ENCODE measurements at regions not wholly inside any gene's neighbourhood (a gene's known extent, or its start where the extent isn't known, plus 50 kb on each side); places are given as distances from the start of the nearest gene placed in this dataset.

GRCh38 chr3:89049119-89049518 is 58.3 kb upstream of the EPHA3 start:
- no peak for DNase-seq (ENCODE audit: low spot score)
- TF ChIP-seq, protein P1, sequence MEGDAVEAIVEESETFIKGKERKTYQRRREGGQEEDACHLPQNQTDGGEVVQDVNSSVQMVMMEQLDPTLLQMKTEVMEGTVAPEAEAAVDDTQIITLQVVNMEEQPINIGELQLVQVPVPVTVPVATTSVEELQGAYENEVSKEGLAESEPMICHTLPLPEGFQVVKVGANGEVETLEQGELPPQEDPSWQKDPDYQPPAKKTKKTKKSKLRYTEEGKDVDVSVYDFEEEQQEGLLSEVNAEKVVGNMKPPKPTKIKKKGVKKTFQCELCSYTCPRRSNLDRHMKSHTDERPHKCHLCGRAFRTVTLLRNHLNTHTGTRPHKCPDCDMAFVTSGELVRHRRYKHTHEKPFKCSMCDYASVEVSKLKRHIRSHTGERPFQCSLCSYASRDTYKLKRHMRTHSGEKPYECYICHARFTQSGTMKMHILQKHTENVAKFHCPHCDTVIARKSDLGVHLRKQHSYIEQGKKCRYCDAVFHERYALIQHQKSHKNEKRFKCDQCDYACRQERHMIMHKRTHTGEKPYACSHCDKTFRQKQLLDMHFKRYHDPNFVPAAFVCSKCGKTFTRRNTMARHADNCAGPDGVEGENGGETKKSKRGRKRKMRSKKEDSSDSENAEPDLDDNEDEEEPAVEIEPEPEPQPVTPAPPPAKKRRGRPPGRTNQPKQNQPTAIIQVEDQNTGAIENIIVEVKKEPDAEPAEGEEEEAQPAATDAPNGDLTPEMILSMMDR (IDR thresholded peaks at IDR 0.05; ENCODE audit: extremely low read depth, missing control alignments): no peak

DNA sequence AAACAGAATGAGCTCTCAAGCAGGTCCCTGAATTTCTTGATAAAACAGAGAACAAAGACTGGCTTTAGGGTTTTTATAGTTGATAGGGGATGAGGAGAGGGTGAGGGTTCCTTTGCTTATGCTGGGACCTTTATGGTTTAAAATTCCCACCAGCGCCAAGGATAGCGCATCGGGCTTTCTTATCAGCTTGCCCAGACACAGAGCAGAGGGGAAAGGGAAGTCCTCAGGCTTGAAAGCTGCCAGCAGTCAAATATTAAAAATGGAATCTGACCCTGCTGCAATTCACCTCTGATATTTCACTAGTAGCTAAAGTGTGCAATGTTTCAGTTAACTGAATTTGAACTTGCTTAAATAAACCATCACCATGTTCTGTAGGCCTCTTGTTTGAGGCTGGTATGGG is 55.0 kb upstream of the EPHA3 start:
- TF ChIP-seq, protein P1 (IDR thresholded peaks at IDR 0.05; ENCODE audit: extremely low read depth, missing control alignments): no peak
- no peak for DNase-seq (ENCODE audit: low spot score)

GRCh38 chr3:89057398-89057797 is 50.0 kb upstream of the EPHA3 start:
- TF ChIP-seq, protein P1 (IDR thresholded peaks at IDR 0.05; ENCODE audit: extremely low read depth, missing control alignments): no peak
- DNase-seq (ENCODE audit: low spot score): no peak
